Neural cell (in vitro differentiated cells): ENCODE measurements at regions not wholly inside any gene's neighbourhood (a gene's known extent, or its start where the extent isn't known, plus 50 kb on each side); places are given as distances from the start of the nearest gene placed in this dataset.

Source experiments
- H2AFZ ChIP-seq: fragments of 200-600, 300-800 bp; sonication (generic), shearing (Covaris generic); 2 replicates; pipeline ENCODE4 v1.6.0; 2014; ENCODE audit warnings: low read depth, mild to moderate bottlenecking, antibody characterized with exemption, low read length, moderate library complexity
- H3F3A ChIP-seq: fragments of 200-600 bp; shearing (Covaris generic); 2 replicates; pipeline ENCODE4 v1.6.1; 2016; ENCODE audit warnings: mild to moderate bottlenecking, moderate library complexity, mixed read lengths, antibody characterized with exemption, low read length; ENCODE audit not compliant: insufficient read depth, poor library complexity, severe bottlenecking
- H3K27ac ChIP-seq: fragments of 200-600, 300-800 bp; sonication (generic), shearing (Covaris generic); 2 replicates; pipeline ENCODE4 v1.5.1; 2014; ENCODE audit warnings: mild to moderate bottlenecking, low read length, moderate library complexity
- H3K27me3 ChIP-seq: fragments of 300-800, 200-600 bp; sonication (generic), shearing (Covaris generic); 2 replicates; pipeline ENCODE4 v1.6.0; 2014; ENCODE audit warnings: mild to moderate bottlenecking, low read depth, low read length, moderate library complexity; ENCODE audit not compliant: insufficient read depth
- H3K36me3 ChIP-seq: fragments of 300-800, 200-600 bp; sonication (generic), shearing (Covaris generic); 2 replicates; pipeline ENCODE4 v1.5.1; 2014; ENCODE audit warnings: mild to moderate bottlenecking, antibody characterized with exemption, low read length, moderate library complexity; ENCODE audit not compliant: insufficient read depth
- H3K4me2 ChIP-seq: fragments of 300-800, 200-600 bp; sonication (generic), shearing (Covaris generic); 2 replicates; pipeline ENCODE4 v1.6.0; 2014; ENCODE audit warnings: mild to moderate bottlenecking, low read length
- H3K4me3 ChIP-seq: fragments of 300-800, 200-600 bp; sonication (generic), shearing (Covaris generic); 2 replicates; pipeline ENCODE4 v1.5.1; 2014; ENCODE audit warnings: mild to moderate bottlenecking, low read length, moderate library complexity
- H3K79me2 ChIP-seq: fragments of 200-600 bp; shearing (Covaris generic); replicated peaks from 2 replicates; pipeline ENCODE4 v1.6.0; 2014; ENCODE audit warnings: mild to moderate bottlenecking, low read length, moderate library complexity; ENCODE audit not compliant: insufficient read depth
- H3K9ac ChIP-seq: fragments of 300-800, 200-600 bp; sonication (generic), shearing (Covaris generic); 2 replicates; pipeline ENCODE4 v1.6.1; 2016; ENCODE audit warnings: mild to moderate bottlenecking, low read length, mixed read lengths
- H3K9me2 ChIP-seq: fragments of 200-600 bp; shearing (Covaris generic); 2 replicates; pipeline ENCODE4 v1.6.1; 2016; ENCODE audit warnings: mild to moderate bottlenecking, low read length, mixed read lengths; ENCODE audit not compliant: insufficient read depth
- H3K9me3 ChIP-seq: fragments of 200-600, 300-800 bp; sonication (generic), shearing (Covaris generic); 2 replicates; pipeline ENCODE4 v1.6.1; 2016; ENCODE audit warnings: mild to moderate bottlenecking, mixed run types, low read length, moderate library complexity, mixed read lengths
- H4K20me1 ChIP-seq: fragments of 200-600 bp; shearing (Covaris generic); 2 replicates; pipeline ENCODE4 v1.6.1; 2016; ENCODE audit warnings: mild to moderate bottlenecking, mixed run types; ENCODE audit not compliant: insufficient read depth
- CTCF ChIP-seq: fragments of 450-650 bp; IDR thresholded peaks from 2 replicates; pipeline ENCODE4 v1.5.1; 2014; ENCODE audit warnings: antibody characterized with exemption, mild to moderate bottlenecking, moderate library complexity; ENCODE audit not compliant: poor library complexity, severe bottlenecking
- EP300 ChIP-seq: fragments of 450-650 bp; conservative IDR thresholded peaks from 2 replicates; pipeline ENCODE4 v1.6.1; 2014; ENCODE audit warnings: antibody characterized with exemption, mild to moderate bottlenecking, moderate library complexity; ENCODE audit not compliant: poor library complexity, severe bottlenecking
- EZH2 ChIP-seq: fragments of 200-600, 300-800 bp; shearing (Covaris generic), sonication (generic); IDR thresholded peaks from 2 replicates; pipeline ENCODE4 v1.6.1; 2014; ENCODE audit warnings: antibody characterized with exemption, low read length, borderline replicate concordance, mild to moderate bottlenecking; ENCODE audit not compliant: insufficient read depth, poor library complexity, severe bottlenecking
- MXI1 ChIP-seq: fragments of 450-650 bp; conservative IDR thresholded peaks from 2 replicates; pipeline ENCODE4 v1.6.1; 2014; ENCODE audit warnings: antibody characterized with exemption, mild to moderate bottlenecking; ENCODE audit not compliant: poor library complexity, severe bottlenecking
- POLR2AphosphoS5 ChIP-seq: IDR thresholded peaks from 2 replicates; pipeline ENCODE4 v1.6.1; 2012
- RAD21 ChIP-seq: fragments of 450-650 bp; conservative IDR thresholded peaks from 2 replicates; pipeline ENCODE4 v1.6.1; 2014; ENCODE audit warnings: antibody characterized with exemption, mild to moderate bottlenecking, moderate library complexity
- REST ChIP-seq: IDR thresholded peaks from 2 replicates; pipeline ENCODE4 v1.6.1; 2012; ENCODE audit warnings: borderline replicate concordance
- SMC3 ChIP-seq: fragments of 450-650 bp; conservative IDR thresholded peaks from 2 replicates; pipeline ENCODE4 v1.6.1; 2014; ENCODE audit warnings: antibody characterized with exemption, mild to moderate bottlenecking, moderate library complexity; ENCODE audit not compliant: poor library complexity
- TAF1 ChIP-seq: IDR thresholded peaks from 2 replicates; pipeline ENCODE4 v1.6.1; 2012; ENCODE audit warnings: low read depth

GRCh38 chr7:86956567-86956966 is 102.9 kb downstream of the ELAPOR2 start:
- Histone ChIP-seq H3K4me3 (no peak overlapping the region), H2AFZ (no peak overlapping the region), H3K27me3 (no peaks in the 10 kb centered on the region), H3K9me2 (no peaks in the 10 kb centered on the region), H3K79me2 (no peaks in the 10 kb centered on the region), H3K9me3 (no peaks in the 10 kb centered on the region), H3K36me3 (no peaks in the 10 kb centered on the region), H4K20me1 (no peaks in the 10 kb centered on the region), H3K9ac (no peak overlapping the region), H3K27ac (no peak overlapping the region), H3F3A (no peaks in the 10 kb centered on the region), H3K4me2 (no peak overlapping the region)
- TF ChIP-seq TAF1 (no peak), MXI1 (no peak), CTCF (no peak), EP300 (no peak), EZH2 (no peak), REST (no peak), RAD21 (no peak), POLR2AphosphoS5 (no peak), SMC3 (no peak)

GRCh38 chr7:86955895-86956503 is 103.5 kb downstream of the ELAPOR2 start:
- H3K36me3 ChIP-seq: no peaks in the 10 kb centered on the region
- no peak overlapping the region for H3K9ac ChIP-seq
- H3K79me2 ChIP-seq: no peaks in the 10 kb centered on the region
- H3K27me3 ChIP-seq: no peaks in the 10 kb centered on the region
- no peak overlapping the region for H3K4me3 ChIP-seq
- H3K4me2 ChIP-seq: no peak overlapping the region
- no peak overlapping the region for H2AFZ ChIP-seq
- H3K9me2 ChIP-seq: no peaks in the 10 kb centered on the region
- H3F3A ChIP-seq: no peaks in the 10 kb centered on the region
- H4K20me1 ChIP-seq: no peaks in the 10 kb centered on the region
- no peak for TF ChIP-seq MXI1
- no peak for TF ChIP-seq POLR2AphosphoS5
- TF ChIP-seq RAD21: no peak
- TF ChIP-seq SMC3: no peak
- no peak for TF ChIP-seq CTCF
- no peak for TF ChIP-seq TAF1
- no peak for TF ChIP-seq EZH2
- no peak for TF ChIP-seq EP300
- no peak for TF ChIP-seq REST
- H3K27ac ChIP-seq: no peak overlapping the region
- H3K9me3 ChIP-seq: no peaks in the 10 kb centered on the region
